ENCODE measurements at regions not wholly inside any gene's neighbourhood (a gene's known extent, or its start where the extent isn't known, plus 50 kb on each side); places are given as distances from the start of the nearest gene placed in this dataset.

DNA sequence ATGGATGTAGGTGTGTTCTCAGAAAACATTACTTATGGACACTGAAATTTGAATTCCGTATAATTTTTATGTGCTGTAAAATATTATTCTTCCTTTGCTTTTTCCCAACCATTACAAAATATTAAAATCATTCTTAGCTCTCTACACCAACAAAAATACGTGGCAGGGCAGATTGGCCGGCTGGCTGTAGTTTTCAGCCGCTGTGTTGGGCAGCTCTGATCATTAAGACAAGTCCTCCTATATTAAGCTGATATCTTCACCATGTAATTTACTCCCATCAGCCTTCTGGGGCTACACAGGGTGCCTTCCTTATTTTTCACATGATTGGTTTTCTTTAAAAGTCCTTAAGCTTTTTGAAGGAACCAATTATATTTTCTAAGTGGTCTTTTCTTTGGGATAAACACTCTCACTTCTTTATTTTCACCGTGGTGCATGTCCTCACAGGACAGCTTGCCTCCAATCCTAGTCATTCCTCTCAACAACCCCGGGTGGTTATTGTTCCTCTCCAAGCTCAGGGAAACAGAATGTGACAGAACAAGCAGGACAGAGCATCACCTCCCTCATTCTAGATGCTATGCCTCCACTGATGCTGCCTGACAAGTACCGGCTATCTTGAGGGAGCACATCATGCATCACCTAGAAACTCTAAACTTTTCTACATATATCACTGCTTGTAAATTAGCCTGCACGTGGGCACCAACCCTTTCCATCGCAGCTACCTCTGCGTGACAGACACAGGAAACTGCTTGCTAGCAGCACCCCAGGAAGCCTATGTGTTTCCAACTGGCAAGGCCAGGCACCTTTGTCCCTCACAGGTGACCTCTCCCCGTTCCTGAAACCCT is 362.3 kb downstream of the MYCN start:
- no peak for DNase-seq (ENCODE audit: low read depth)

DNA sequence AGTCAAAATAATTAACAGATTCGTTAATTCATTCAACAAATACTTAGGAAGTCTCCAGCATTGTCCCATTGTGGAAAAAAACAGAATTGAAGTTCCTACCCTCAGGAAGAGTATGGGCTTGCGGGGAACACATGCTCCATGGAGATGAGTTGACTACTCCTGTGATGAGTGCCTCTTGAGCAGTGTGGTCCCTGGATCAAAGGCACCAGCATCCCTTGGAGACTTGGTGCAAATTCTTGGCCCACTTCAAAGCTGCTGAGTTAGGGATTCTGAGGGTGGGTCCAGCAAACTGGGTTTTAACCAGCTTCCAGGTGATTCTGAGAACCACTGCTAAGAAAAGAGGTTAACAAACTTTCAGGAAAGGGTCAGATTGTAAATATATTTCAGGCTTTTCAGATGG is 361.6 kb downstream of the MYCN start:
- no peak for DNase-seq (ENCODE audit: low read depth)

DNA sequence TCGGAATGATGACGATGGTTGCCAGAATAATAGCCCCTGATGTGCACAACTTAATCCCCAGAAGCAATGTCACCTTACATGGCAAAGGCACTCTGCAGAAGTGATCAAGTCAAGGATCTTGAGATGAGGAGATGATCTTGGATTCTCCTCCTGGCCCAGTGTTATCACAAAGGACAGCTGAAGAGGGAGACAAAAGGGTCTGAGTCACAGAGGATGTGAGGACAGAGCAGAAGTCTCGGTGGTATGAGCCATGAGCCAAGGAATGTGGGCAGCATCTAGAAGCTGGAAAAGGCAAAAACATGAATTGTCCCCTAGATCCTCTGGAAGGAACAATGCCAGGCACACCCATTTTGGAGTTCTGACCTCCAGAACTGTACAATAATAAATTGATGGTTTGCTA is 358.5 kb downstream of the MYCN start:
- peak; percentile 24 for DNase-seq (ENCODE audit: low read depth)

DNA sequence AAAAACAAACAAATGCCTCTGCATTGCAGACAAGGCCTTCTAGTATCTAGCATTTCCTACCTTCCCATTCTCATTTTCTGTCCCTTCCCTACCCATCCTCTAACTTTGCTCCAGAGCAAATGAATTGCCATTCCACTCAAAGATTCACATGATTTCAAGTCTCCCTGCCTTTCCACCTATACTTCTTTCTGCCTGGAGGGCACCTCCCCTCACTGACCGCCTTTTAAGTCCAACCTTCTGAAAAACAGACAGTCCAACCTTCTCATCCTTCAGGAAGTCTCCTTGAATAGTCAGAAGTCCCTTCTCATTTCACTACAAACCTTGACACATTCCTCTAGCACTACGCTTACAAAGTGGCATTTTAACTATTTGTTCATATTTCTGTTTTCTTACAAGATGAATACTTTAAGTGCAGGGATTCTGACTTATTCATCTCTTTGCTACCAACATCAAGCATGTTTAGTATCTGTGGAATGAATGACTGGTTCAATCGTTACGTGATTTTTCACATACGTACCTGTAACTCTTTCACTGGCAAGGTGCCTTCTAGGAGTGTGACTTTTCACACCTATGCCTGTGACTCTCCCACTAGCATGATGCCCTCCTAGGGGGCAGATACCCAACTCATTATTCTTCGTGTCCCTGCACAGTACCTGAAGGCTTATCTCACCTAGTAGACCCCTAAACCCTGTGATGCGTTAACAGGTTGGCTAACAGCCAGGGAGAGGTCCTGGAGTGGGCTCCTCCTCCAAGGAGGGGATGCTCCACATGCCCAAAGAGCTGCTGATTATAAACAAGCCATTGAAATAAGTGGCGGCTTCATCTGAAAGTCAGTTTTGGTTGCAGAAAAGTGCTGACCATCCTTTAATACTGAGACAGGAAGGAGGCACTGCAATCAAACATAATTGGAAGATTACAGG is 356.2 kb downstream of the MYCN start:
- DNase-seq (ENCODE audit: low read depth), result no peak

DNA sequence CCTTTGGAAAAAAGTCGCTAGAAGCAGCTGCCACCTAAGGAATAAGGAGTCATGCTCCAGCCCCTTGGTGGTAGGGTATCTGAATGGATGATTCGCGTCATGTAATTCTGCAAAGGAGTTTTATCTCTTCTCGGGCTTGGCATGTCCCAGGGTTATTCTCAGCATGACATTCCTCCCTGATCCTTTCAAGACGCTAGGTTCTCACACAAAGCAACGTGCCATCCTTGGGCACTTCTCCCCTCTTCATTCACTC is 355.6 kb downstream of the MYCN start:
- no peak for DNase-seq (ENCODE audit: low read depth)

DNA sequence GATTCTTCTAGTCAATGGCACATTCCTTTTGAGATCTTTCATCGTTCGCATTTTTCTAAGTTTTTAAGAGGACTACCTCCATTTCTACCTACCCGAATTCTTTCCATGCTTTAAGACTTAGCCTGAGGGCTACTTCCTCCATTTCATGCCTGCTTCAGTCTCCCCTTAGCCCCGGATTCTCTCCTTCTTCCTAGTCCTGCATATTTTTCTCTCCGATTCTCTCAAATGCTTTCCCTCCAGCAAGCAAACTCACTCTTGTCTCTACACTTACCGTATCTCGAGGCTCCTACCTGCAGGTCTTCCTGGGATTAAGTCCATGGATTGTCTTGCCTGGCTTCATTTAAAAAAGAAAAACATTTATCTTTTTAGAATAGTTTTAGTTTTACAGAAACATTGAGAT is 354.4 kb downstream of the MYCN start:
- no peak for DNase-seq (ENCODE audit: low read depth)

DNA sequence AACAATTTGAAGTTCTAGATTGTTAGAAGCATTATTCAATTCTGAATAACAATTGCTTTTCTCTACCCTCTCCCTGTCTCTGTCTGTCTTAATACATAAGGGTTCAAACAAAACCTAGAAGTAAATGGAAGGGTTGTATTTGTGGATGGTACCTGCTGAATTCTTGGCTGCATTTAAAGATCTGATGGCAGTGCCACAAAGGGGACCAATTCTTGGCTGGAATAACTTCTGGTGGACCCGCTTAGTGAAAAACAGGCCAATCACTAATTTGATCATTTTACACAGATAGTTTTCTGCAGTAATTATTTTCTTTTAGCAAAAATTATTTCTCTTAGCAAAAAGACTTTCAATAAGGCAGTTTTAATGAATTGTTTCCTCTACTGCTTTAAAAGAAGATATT is 353.5 kb downstream of the MYCN start:
- DNase-seq (ENCODE audit: low read depth), result no peak

DNA sequence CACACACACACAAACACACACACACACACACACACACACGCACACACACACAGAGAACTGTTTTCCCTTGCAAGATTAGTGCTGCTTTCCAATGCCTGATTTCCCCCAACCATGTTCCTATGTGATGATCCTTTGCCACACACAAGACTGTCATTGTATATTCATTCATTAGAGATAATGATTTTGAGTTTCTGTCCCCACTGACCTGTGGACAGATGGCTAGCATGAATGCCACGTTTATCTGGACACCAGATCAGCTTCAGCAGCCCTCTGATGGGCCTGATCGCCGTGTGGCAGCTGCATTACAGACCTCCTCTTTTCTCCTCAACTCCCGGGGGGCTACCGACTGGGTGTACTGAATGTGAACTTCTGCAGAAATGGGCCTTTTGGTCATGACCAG is 353.0 kb downstream of the MYCN start:
- no peak for DNase-seq (ENCODE audit: low read depth)

DNA sequence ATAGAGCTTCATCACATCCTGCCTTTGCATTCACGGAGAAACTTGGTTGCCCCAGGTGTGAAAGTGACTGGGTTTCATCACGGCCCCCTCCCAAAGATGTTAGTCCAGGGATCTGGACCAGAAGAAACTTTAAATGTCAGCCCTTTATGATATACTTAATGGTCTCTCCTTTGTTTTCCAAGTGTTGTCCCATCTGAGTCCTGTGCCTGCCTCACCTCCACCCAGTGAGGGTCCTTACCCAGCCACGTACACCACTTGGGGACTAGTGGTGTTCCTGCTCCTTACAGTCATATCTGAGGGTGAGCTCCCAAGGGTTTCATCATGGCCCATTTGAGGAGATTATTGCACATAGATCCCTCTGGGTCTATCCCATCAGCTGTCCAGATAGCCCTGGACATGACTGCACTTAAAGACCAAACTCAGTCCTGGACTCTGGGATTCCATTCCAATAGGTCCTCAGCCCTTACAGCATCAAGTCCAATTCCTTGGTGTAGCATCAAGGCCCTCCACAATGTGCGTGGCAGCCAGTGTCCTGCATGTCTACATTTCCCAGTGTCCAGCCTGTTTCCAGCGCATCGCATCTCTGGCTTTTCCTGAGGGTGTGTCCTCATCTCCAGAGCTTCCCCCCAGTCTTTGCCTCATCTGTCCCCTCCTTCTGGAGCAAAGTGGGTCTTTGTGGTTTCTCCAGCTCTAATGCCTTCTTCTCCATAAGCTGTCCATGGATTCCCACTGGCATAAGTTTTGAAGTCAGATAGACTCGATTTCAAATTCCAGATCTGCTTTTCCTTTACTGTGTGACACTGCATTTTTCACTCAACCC is 351.6 kb downstream of the MYCN start:
- no peak for DNase-seq (ENCODE audit: low read depth)

DNA sequence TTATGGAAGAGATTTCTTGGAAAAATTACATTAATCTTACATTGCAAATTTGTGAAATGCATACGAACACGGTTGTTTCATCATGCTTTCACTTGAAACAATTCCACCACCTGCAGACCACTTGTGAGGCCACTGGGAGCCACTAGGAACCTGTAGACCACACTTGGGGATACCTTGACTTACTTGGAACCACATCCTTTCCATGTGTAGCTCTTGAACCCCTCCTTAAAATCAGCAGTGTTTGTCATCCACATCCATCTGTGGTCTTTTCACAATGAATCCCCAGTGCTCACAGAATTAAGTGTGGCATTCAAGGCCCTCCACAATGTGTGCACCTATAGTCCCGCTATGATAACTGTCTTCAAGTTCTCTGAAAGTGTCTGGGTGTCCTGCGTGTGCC is 350.9 kb downstream of the MYCN start:
- DNase-seq (ENCODE audit: low read depth), result no peak

DNA sequence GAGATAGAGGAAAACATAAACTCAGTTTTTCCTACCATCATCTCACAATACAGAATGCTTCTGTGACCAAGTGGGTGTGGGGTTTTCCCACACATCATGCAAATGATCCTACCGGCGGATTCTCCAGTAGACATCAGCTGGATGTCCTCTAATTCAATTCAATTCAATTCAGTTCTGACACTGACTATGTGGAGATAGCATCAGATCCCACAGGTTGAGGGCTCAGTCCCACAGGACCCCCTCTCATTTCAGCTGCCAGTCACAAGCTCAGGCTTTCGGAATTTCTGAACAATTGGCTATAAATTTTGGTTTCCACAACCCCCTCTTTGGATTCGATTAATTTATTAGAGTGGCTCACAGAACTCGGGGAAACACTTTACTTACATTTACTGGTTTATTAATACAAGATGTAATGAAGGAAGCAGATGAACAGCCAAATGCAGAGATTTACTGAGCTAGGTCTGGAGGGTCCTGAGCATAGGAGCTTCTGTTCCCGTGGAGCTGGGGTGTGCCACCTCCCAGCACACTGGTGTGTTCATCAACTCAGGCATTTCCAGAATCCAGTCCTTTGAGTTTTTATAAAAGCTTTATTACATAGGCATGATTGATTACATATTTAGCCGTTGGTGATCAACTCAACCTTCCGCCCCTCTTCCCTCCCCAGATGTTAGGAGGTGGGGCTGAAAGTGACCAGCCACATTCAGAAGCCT is 350.1 kb downstream of the MYCN start:
- DNase-seq (ENCODE audit: low read depth), result no peak

DNA sequence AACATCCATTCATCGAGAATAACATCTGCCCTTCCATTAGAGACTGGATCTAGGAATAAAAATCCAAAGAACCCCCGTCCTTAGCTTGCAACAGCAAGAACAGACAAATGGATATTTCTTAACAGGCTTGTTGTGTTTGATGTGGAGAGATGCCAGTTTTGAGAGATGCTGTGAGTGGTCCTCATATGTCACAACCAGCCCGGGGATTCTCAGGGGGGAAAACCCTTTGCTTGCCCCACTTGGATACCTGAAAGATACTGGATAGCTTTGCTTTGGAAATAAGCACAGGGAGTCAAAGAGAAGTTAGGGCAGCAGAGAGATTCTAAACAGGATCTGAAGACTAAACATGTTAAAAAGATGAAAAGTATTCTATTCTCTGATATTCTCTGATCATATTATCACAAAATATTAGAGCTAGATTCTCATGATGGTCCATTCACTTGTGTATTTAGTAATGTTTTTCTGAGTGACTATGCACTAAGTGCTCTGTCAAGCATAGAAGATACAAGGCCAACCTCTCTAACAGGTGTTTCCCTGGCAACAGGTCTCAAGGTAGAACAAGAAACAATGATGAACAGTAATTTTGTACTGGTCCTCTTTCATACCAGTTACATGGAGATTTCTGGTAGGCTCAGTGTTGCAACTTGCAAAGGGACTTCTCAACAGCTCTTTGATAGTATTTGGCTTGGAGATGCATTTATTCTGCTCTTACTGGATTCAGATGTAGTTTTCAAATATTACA is 348.2 kb downstream of the MYCN start:
- DNase-seq (ENCODE audit: low read depth), result no peak

DNA sequence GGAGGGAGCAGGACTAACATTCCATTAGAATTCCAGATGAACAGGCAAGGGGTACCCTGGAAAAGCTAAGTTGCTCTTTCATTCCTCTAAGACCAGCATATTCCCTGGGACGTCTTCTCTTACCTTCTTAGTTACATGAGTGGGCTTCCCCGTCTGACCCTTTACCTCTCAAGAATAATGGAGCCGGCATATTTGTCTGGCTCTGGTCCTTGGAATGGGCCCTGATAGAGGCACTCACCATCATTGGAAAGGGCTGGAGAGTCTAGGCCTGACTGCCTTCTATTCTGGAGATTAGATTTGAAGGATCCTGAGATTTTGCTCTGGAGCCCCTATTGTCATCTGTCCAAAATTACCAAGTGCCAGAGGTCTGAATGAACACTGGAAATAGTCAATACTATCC is 347.5 kb downstream of the MYCN start:
- no peak for DNase-seq (ENCODE audit: low read depth)

DNA sequence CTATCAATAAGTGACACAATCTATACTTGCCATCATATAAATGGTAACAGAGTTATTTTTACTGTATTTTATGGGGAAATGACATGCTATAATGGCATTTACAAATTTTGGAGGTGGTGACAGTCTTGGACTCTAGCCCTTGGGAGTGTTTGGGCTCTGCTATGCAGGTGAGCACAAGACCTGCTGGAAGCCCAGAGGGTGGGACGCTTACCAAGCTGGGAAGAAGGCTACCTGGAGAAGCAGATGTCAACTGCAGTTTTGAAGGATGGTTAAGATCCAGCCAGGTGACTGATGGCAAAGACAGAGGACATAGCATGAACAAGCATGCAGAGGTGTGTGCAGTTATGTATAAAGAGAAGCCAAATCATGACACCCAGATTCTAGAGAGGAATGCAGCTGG is 346.9 kb downstream of the MYCN start:
- DNase-seq (ENCODE audit: low read depth), result no peak

DNA sequence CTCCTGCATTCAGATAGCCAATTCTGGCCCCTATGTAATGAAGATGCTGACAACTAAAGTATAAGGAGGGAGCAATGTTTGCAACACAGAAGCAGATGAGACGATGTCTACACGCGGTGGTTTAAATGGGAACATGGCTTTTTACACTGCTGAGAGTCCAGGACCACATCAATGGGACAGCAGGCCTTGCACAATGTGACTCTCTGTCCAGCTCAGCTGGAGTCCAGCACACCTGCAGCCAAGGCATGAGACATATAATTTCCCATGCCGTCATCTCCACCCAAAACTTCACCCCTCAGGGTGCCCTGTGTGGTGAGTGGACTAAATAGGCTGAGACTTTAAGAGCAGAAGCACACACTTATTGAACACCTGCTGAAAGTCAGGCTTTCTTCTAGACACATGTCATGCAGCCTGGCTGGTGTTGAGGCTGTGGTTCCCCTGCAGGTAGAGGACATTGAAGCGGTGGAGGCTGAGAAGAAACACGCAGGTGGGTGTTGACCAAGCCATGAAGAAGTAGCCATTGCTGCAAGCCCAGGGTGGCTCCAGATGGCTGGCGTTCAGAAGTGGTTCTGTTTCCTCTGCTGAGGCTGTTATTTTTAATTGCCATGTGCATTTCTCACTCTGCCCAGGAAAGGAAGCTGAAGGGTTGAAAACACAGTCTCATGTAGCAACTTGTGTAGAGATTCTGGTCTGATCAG is 345.6 kb downstream of the MYCN start:
- DNase-seq (ENCODE audit: low read depth), result no peak

DNA sequence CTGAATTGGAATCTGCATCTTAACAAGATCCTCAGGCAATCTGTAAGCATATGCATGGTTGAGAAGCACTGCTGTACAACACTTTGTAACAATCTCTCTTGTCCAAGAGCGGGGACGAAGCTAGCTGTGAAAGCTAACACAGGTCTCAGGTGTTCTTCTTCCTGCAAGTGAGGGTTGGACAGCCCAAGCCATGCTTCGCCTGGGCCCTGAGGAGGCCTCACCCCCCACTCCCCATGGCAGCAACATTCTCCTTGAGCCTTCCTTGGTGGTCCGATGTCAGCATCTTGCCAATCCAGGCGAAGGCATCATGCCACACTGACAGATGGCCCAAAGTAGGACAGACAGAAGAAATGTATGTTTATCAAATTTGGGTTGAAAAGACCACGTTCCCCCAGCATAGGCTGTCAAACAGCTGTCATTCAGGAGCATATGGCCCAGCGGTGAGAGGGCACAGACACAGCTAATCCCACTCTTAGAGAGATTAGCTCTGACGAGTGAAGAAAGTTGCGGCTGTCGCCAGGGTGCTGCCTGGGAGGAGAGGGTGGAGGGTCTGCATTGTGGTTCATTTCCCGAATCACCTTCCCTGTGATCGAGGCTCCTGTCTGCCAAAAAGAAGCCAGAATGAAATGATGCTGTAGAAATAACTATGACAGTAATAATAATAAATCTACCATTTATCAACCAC is 344.7 kb downstream of the MYCN start:
- no peak for DNase-seq (ENCODE audit: low read depth)

DNA sequence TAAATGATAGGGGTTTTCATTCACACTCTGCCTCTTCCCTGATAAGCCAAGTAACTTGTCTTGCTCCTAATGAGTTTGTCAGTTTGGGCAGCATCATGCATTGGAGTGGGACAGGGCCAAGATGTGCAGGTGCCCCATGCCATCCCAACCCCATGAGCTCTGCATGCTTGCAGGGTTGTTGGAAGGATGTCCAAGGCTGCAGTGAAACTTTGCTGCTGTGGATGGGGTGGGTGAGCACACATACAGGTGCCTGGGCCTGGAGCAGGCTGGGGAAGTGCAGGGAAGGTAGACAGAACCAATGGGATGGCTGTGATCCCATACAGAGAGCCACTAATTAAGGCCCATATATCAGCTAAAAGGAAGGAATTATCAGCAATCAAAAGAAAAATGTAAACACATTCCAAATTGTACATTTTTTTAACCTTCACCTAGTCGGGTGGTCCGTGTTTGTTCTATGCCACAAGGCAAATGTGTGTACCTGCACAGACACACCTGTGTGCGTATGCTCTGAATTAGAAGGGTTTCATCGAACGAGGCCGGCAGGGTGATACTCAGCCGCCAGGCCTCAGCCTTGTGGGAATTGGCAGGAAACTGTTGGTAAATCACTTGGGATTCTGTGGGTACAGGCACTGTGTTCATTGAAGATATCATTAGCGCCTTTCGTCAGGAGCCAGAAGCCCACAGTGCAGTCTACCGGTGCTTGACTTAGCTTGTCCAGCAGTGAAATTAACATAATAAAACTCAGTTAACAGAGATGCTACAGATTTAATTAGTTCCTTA is 342.9 kb downstream of the MYCN start:
- no peak for DNase-seq (ENCODE audit: low read depth)

DNA sequence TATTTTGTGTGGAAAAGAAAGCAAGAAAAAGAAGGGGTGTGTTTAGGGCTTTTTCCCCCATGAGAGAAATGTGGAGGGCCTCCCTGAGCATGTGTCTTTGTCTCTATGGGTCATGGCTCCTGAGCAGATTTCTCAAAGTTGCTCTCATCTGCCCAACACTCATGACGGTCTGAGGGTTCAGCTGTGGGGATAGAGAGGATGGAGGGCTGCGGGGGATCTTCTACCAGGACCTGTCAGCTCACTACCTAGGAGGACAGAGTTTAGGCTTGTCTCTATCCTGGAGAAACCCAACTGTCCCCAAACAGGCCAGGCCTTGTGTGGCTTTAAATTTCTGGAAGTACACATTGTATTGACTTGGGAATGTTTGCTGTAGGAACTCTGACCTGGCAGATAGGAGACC is 342.2 kb downstream of the MYCN start:
- DNase-seq (ENCODE audit: low read depth), result no peak
